Fibroblast of lung (primary cell): ENCODE measurements at regions not wholly inside any gene's neighbourhood (a gene's known extent, or its start where the extent isn't known, plus 50 kb on each side); places are given as distances from the start of the nearest gene placed in this dataset.

Source experiments
- DNase-seq, 2 donors: peaks; one replicate each; pipeline versions ENCODE4 v3.0.0 to v3.0.0-alpha.2; 2010; ENCODE audit warnings: low read depth in 2 of 2
- H2AFZ ChIP-seq: 2 replicates; pipeline ENCODE4 v1.5.1; 2012; ENCODE audit warnings: low read length, control low read depth, inconsistent platforms
- H3K27ac ChIP-seq: 2 replicates; pipeline ENCODE4 v1.5.1; 2011; ENCODE audit warnings: low read length, control low read depth; ENCODE audit not compliant: insufficient read depth
- H3K27me3 ChIP-seq: 2 replicates; pipeline ENCODE4 v1.5.1; 2011; ENCODE audit warnings: mild to moderate bottlenecking, low read length; ENCODE audit not compliant: control insufficient read depth, insufficient read depth
- H3K36me3 ChIP-seq: 2 replicates; pipeline ENCODE4 v1.5.1; 2011; ENCODE audit warnings: low read length; ENCODE audit not compliant: control insufficient read depth, insufficient read depth
- H3K4me1 ChIP-seq: 2 replicates; pipeline ENCODE4 v1.5.1; 2011; ENCODE audit warnings: low read length; ENCODE audit not compliant: control insufficient read depth, insufficient read depth; ENCODE audit errors: extremely low read depth
- H3K4me2 ChIP-seq: 2 replicates; pipeline ENCODE4 v1.5.1; 2011; ENCODE audit warnings: low read length, control low read depth; ENCODE audit not compliant: insufficient read depth; ENCODE audit errors: extremely low read depth
- H3K4me3 ChIP-seq, 4 experiments: fragments of 200-600 bp in 1 of 4; sonication (generic) in 1 of 4; replicated peaks in 1 of 4; 2 replicates each; pipeline ENCODE4 v1.5.1; 2011 to 2016; ENCODE audit warnings: low read length in 4 of 4, low read depth in 3 of 4, mild to moderate bottlenecking in 3 of 4, control low read depth in 2 of 4, inconsistent platforms in 1 of 4, mixed read lengths in 1 of 4; ENCODE audit not compliant: insufficient read depth in 1 of 4; ENCODE audit errors: control extremely low read depth in 1 of 4
- H3K79me2 ChIP-seq: 2 replicates; pipeline ENCODE4 v1.5.1; 2012; ENCODE audit warnings: mild to moderate bottlenecking, low read length, inconsistent platforms; ENCODE audit not compliant: control insufficient read depth, insufficient read depth
- H3K9ac ChIP-seq: 2 replicates; pipeline ENCODE4 v1.5.1; 2011; ENCODE audit warnings: mild to moderate bottlenecking, low read length, control low read depth; ENCODE audit not compliant: insufficient read depth
- H3K9me3 ChIP-seq: 2 replicates; pipeline ENCODE4 v1.5.1; 2012; ENCODE audit warnings: low read depth, low read length; ENCODE audit not compliant: control insufficient read depth, insufficient read depth
- H4K20me1 ChIP-seq: 2 replicates; pipeline ENCODE4 v1.5.1; 2011; ENCODE audit warnings: low read length; ENCODE audit not compliant: control insufficient read depth, insufficient read depth; ENCODE audit errors: extremely low read depth
- CTCF ChIP-seq, 2 donors: IDR thresholded peaks in 1 of 2; conservative IDR thresholded peaks in 1 of 2; 1 replicate in 1 of 2; 2 replicates in 1 of 2; pipeline ENCODE4 v1.5.1; 2011 to 2012; ENCODE audit warnings: low read length in 2 of 2, control low read depth in 1 of 2, inconsistent platforms in 1 of 2, low read depth in 1 of 2, mild to moderate bottlenecking in 1 of 2
- EZH2 ChIP-seq: IDR thresholded peaks from 2 replicates; pipeline ENCODE4 v1.5.1; 2012; ENCODE audit warnings: low read length, control low read depth, mild to moderate bottlenecking; ENCODE audit errors: missing control alignments

GRCh38 chr10:83253011-83253671 lies 886.2 kb upstream of the GHITM start:
- Histone ChIP-seq H2AFZ (no peak overlapping the region), H3K9me3 (no peaks in the 10 kb centered on the region), H3K27me3 (no peaks in the 10 kb centered on the region), H4K20me1 (no peaks in the 10 kb centered on the region), H3K4me2 (no peak overlapping the region), H3K4me3 (no peak overlapping the region), H3K27ac (no peak overlapping the region), H3K36me3 (no peaks in the 10 kb centered on the region), H3K79me2 (no peaks in the 10 kb centered on the region), H3K9ac (no peak overlapping the region), H3K4me1 (no peaks in the 10 kb centered on the region)
- DNase-seq = no peak
- TF ChIP-seq CTCF (conservative IDR thresholded peaks at IDR 0.05 in 1 of 2, IDR thresholded peaks at IDR 0.05 in 1 of 2; ENCODE audit: low read depth in 1 of 2, low read length in 2 of 2) = no peak
- TF ChIP-seq EZH2 = no peak

GRCh38 chr10:83254698-83255097 lies 884.6 kb upstream of the GHITM start:
- Histone ChIP-seq H3K27me3 (no peaks in the 10 kb centered on the region), H2AFZ (no peak overlapping the region), H3K4me2 (no peak overlapping the region), H3K36me3 (no peaks in the 10 kb centered on the region), H3K4me3 (no peak overlapping the region), H3K79me2 (no peaks in the 10 kb centered on the region), H3K27ac (no peak overlapping the region), H3K4me1 (no peaks in the 10 kb centered on the region), H4K20me1 (no peaks in the 10 kb centered on the region), H3K9me3 (no peaks in the 10 kb centered on the region), H3K9ac (no peak overlapping the region)
- TF ChIP-seq EZH2 (no peak), CTCF (conservative IDR thresholded peaks at IDR 0.05 in 1 of 2, IDR thresholded peaks at IDR 0.05 in 1 of 2; ENCODE audit: low read depth in 1 of 2, low read length in 2 of 2) (no peak)
- no peak for DNase-seq

GRCh38 chr10:83262434-83262833 lies 876.9 kb upstream of the GHITM start:
- Histone ChIP-seq H3K4me3 (no peak overlapping the region), H3K27me3 (no peaks in the 10 kb centered on the region), H3K4me2 (no peak overlapping the region), H2AFZ (no peak overlapping the region), H3K9me3 (no peaks in the 10 kb centered on the region), H3K36me3 (no peaks in the 10 kb centered on the region), H3K79me2 (no peaks in the 10 kb centered on the region), H3K9ac (no peak overlapping the region), H3K4me1 (no peaks in the 10 kb centered on the region), H4K20me1 (no peaks in the 10 kb centered on the region), H3K27ac (no peak overlapping the region)
- no peak for DNase-seq
- no peak for TF ChIP-seq CTCF (conservative IDR thresholded peaks at IDR 0.05 in 1 of 2, IDR thresholded peaks at IDR 0.05 in 1 of 2; ENCODE audit: low read depth in 1 of 2, low read length in 2 of 2)
- TF ChIP-seq EZH2 = no peak
